HG03432 (cell line): ENCODE measurements at regions not wholly inside any gene's neighbourhood (a gene's known extent, or its start where the extent isn't known, plus 50 kb on each side); places are given as distances from the start of the nearest gene placed in this dataset.

Experiments used
- ATAC-seq: cut with Tn5 transposase; IDR thresholded peaks from one replicate; pipeline ENCODE4 v1.9.1; 2021; ENCODE audit warnings: mild to moderate bottlenecking, moderate library complexity; ENCODE audit not compliant: unreplicated experiment

DNA sequence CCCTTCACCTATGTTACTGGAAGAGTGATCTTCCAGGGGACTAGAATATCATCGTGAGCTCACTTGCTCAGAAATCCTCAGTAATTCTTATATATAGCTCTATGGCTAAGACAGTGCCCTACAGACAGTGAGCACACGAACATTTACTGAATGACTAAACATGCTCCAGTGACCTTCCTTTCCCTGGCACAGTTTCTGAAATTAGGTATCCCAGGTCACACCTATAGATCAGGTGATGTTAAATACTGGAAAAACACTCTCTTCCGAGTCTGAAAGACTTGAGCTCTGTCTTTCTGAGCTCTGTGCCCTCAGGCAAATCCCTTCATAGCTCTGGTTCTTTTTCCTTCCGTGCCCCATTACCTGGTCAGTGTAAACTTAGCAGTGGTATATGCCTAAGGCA, 239.4 kb upstream of the LRIG1 start:
- ATAC-seq = no peak

DNA sequence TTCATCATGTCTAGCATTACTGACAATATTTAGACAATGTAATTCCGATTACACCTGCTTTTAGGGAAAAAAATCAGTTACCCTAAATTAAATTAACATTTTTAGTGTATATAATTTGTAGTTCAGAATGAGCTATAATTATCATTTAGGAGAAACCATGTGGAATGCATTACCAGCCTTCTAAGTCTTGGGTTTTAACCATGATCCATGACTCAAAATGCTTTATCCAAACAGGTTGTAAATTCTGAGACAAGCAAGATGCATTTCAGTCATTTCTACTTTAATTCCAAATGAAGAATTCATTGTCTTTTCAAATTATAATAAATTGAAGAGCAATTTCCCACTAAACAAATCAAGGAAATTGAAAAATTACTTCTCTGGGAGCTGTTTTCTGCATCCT, 243.7 kb upstream of the LRIG1 start:
- ATAC-seq = no peak

DNA sequence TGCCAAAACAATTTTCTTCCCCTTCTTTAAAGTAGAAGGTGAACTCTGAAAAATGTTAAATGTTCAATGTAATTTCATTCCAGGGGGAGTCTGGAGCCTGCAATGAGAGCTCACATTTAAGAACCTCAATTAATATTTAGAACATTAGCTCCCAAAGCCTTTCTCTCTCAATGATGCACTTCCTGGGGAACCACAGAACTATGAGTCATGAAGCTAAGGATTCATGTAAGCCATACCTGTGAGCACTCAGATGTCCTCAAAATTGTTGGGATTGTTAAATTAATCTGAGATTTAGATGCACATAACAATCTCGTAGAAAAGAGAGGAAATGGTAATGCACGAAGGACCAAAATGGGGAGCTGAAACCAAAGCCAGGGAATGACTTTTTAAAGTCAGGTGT, 244.2 kb upstream of the LRIG1 start:
- ATAC-seq = no peak

DNA sequence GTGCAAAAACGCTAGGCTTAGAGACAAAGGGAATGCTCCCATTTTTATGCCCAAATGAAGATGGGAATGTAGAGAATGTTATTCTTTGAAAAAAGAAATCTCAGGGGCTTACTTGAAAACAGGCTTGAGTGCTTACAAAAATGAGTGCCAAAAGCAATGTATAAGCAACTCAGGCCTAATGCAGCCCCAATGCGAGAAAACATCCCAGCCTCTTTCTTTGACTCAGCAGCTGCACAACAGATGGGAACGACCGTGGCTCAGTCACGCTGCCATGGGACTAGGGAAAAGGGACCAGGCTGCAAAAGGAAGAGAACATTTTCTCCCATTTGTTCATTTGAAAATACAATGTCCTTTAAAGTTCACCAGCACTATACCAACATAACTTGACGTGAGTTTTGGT, 246.4 kb upstream of the LRIG1 start:
- no peak for ATAC-seq

DNA sequence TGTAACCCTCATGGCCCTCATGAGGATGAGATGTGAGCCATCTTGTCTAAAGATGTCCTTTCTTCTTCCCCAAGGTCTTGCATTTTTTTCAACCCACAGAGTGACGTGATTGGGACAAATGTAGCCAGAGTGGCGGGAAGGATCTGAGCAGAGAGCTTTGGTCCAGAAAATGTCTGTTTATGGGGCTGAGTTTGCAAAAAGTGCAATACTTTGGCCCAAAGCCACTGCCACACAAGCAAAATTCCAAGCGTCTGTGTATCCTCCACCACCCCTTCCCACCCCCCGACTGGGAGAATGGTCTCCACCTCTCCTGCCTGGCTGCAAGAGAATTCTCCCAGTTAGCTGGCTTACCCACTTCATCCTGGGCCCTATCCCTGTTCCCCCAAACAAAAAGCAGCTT, 246.9 kb upstream of the LRIG1 start:
- ATAC-seq = no peak

DNA sequence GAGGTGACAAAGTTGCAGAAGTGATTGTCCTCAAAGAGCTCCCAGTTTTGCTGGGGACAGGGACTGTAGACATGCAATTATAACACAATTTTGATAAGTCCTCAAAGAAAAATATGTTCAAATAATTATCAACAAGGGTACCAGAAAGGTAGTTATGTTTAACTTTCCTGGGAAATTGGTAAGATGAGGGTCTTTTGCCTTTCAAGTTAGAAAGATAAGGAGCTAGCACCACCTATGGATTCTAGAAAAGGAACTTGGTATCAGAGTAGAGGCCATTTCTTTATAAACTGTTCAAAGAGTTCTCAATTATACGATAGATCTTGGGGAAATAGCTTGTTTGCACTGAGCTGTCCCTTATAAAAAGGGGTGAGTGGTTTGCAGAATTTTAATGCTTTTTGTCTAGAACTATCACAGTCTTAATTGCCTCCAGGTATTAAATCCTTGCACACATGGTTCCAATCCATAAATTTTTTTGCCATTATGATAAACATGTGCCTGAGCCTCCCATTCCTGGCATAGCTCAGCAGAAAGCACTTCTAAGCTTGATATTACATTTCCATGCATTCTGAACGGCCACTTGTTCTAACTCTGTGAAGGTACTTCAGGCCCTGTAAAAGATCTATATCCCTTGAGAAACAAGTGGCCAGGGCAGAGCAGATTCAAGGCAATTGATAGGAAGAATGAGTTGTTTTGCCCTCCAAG, 247.5 kb upstream of the LRIG1 start:
- ATAC-seq = no peak

DNA sequence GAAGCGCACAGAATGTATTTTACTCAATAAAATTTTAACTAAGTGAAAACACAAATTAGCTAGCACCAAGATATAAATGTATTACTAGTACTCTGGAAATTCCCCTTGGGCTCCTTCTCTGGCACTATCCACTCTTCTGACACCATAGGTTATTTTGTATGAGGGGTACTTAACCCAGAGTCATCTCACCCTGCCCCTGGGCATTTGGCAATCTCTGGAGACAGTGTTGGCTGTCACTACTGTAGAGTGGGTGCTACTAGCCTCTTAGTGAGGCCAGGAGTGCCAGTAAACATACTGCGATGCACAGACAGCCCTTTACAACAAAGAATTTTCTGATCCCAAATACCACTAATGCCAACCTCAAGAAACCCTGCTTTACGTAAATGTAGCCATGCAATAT, 246.3 kb upstream of the KBTBD8 start:
- ATAC-seq = no peak

DNA sequence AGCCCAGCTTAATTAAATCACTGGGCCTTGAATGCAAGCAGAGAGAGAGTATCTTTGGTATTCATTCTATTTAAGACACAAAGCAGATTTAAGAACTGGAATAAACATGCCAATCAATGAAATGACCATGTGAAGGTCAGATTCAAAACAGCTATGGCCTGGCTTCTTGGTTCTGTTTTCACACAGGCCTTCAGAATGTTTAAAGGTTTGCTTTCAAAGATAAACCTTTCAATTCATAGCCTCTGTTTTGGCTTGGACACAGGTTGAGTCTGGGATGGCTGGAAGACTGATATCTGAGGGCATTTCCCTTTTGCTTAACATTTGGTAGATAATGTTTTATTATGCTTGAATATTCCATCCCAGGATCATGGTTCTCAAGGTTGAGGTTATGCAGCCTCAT, 244.4 kb upstream of the KBTBD8 start:
- no peak for ATAC-seq

DNA sequence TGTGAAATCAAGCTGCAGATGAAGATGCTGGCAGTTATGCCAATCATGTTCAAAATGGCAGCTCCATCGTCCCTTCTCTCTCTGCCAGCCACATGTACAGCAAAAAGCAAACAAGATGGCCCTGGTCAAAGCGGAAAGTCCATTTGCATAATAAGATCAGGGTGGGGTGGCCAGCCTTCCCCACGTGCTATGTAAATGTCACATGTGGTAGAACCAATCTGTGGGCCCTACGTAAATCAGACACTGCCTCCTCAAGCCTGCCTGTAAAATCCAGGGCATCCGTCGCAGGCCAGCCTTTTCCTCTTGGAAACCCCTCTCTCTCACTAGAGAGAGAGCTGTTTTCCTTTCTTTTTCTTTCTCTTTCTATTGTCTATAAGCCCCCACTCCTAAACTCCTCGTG, 243.5 kb upstream of the KBTBD8 start:
- no peak for ATAC-seq

DNA sequence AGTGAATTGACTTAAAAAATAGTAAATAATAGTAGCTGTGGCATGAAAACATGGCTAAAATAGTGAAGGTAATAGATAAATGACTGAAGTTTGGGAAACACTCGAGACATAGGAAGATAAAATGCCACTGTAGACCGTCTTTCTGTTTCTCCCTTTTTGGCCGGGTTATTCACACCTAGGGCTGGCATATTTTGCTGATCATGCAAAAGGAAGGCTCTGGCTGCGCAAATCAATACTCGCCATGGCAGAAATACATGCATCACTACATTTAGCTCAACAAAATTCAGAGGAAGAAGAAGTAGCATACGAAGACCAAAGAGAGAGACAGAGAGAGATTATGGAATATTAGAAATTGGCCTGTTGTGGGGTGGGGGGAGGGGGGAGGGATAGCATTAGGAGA, 242.2 kb upstream of the KBTBD8 start:
- ATAC-seq = no peak

DNA sequence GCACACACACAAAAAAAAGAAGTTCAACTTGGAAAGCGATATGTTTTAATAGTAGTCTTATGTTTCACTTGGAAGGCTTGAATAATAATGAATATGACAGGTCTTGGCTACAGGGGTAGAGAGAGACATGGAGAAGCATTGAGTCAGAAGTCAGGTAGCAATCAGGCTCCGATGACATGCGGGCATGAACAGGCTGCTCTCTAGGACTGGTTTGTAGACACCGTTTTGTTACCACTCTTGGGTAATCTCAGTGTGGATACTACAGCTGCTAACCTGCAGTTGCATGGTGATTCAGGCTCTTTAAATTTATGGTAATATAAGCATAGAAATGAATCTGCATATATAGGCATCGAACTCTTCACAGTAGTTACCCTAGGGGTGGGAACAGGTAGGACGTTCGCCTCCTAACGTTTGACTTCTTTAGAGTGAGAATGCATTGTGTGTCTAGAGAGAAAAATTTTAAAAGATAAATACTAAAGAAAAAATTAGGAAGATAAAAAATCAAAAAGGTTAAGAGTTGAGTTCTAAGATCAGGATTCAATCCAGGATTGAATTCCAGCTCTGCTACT, 241.6 kb upstream of the KBTBD8 start:
- ATAC-seq = no peak

DNA sequence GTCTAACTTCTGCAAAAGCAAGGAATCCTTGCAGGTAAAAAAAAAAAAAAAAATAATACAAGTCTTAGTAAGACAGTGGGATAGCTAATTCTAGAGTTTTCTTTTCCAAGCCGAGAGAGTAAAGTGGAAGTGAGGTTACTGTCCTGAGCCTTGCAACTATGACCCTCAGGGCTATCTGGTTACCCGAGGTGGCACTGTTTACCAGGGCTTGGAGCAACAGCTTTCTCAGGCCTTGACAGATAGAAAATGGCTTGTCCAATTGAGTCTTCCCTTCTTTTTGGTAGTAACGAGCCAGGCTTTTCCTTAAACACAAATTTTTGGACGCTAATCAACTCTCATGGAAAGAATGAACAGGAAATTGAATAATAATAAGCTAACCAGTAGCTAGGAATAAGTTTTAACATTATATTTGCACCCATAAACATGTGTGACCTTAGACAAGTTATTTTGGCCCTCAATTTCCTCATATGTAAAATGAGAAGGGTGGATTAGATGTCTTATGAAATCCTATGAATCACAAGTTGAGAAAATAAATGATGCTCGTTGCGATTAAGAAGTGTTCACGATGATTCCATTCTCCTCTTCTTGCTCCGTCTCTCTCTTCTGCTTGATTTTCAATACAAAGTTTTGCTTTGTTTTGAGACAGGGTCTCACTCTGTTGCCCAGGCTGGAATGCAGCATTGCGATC, 236.9 kb upstream of the KBTBD8 start:
- no peak for ATAC-seq

DNA sequence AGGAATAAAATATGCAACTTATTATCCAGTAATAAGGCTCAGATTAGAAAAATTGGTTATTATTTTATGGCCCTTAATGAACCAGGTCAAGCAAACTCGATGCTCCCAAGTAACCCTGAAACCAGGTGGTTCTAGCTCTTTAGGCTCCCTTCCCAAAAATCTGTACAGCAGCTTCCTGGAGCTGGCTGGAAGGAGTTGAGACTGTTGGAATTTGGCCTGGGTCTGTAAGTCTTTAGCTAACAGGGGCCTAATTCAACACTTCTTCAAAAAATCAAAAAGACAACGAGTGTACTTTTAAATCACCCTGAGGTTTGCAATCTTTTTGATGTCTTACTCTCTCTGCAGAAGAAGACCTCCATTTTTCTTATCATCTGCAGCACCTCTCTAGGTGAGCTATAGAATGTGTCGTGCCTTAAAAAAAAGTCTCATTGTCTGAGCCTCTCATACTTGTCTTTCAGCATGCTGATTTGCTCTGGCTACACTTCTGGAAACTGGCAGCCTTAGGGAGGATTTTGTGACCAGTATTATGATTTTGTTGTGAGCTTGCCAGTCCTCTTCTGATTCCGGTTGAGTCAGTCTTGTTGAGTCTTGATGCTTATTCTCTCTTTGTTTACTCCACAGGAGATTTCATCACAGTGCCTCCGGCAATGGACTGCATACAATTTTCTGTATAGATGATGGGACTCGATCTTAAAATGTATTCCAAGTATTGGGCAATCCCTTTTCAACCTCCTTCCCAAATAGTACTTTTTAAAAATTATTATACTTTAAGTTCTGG, 235.0 kb upstream of the KBTBD8 start:
- ATAC-seq = no peak

DNA sequence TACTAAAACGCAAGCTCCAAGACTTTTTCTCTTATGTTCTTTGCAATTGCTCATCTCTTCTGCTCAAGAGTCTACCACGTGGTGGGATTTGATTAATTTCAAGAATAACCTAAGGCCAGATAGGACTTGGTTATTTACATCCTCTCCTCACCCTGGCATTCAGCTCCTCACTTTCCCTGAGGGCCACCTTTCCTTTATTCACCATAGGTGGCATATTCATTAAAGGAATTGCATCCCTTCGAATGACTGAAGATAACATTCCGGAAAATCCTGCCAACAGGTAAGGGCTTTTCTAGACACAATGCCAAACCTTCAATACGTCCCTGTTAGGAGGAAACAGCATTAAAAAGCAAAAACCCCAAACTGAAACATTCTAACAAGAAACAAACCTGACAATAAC, 220.0 kb upstream of the KBTBD8 start:
- ATAC-seq = no peak

DNA sequence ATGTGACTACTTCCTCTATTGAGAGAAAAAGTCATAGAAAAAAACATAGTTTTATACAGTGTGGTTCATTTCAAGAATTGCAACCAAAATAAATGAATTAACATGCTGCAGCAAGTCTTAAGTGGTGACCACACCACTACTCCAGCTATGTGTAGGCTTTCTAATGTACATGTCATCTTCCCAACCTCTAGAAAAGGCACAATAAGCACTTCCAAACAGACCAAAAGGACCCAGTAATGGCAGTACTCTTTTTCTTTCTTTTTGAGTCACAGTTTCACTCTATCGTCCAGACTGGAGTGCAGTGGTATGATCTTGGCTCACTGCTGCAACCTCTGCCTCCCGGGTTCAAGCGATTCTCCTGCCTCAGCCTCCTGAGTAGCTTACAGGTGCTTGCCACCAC, 219.3 kb upstream of the KBTBD8 start:
- no peak for ATAC-seq

DNA sequence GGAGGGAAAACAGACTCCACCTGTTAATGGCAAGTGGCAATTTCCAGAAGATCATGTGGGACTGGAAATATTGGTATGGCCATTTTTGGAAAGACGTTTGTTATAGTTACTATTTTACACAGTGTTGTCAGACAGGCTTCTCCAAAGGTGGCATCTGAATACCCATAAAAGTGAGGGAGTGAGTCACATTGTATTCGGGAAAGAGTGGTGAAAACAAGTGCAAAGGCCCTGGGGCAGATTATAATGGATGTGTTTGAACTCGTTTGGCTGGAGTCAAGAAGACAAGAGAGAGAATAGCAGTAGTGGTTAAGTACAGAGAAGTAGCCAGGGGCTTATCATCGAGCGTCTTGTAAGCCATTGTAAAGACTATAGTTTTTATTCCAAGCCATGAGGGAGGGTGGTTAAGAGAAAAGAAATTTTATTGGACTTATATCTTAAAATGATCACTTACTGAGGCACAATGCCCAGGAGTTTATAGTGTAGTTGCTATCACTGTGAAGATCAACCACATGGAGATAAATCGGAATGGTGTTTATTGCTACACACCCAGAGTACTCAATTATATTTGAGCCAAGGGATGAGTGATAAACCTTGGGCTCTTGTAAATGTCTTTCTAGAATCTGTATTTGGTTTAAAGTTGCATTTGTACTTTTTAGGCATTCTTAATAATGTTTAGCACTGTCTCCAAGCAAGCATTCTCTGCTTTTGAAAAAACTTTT, 212.8 kb upstream of the KBTBD8 start:
- no peak for ATAC-seq

DNA sequence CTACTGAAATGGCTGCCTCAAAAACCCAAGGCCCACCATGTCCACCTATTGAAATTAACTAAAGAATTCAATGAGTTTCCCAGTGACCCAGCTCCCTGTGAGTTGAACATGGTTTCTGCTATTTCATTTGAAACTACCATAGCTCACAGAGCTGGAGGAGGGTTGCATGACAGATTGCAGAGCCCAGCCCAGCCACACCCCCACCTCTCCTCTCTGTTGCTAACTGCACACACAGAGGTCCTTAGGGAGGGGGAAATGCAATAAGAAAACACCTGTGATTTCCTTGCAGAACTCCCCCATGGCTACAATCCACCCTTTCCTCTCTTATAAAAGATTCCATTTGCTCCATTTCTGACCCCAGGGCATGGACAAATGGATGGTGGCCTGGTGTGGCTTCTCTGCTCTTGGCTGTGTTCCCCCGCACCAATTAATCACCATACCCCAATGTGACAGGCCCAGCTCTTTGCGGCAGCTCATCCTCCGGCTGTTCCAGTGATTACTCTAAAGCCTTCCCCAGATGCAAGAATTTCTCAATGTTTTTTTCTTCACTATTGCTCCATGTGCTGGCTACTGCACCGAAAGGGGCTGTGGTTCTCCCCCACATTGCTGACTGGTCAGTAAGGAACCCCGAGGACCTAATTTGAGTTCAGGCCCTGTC, 208.4 kb upstream of the KBTBD8 start:
- ATAC-seq = no peak

DNA sequence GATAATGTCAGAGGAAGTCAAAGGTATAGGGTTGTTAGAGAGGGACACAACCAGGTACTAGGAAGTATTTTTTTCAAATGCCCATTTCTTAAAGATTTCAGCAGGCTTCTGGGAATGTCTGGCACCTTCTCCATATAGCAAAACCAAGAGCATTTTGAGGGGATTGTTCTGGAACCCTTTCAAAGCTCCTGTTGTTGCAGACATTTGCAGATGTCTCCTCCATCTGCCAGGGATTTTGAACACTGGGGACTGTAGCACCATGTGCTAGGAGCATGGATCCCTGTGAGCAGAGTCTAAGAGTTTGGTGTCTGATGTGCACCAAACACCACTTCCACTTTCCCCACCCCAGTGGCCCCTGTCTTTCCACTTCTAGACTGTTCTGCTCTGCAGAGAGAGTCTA, 206.0 kb upstream of the KBTBD8 start:
- ATAC-seq = no peak

DNA sequence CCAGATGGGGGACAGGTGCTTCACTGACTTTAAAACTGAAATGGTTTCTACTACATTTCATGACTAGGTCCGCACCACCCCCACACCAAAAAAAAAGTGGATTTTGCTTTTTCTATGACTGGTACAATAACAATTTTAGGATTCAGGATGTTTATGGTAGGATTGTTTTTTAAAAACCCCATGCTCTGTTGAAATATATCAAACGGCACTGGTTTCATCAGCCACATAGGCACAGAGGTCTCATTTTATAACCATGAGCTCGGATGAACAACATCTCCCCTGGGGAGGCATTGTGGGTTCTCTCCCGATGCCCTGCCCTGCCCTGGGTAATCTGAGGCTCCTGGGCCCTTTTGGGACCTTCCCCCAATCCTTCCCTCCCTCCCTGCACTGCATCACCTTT, 202.7 kb upstream of the KBTBD8 start:
- ATAC-seq = no peak

DNA sequence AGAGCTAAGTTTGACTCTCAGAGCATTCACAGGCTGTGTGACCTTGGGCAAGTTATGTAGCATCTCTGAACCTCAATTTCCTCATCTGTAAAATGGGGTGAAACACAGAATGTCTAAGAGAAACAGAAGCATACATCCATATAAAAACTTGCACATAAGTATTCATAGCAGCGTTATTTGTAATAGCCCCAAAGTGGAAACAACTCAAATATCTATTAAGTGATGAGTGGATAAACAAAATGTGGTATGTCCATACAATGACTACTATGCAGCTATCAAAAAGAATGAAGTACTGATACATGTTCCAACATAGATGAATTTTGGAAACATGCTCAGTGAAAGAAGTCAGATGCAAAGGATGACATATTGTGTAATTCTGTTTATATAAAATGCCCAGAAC, 201.8 kb upstream of the KBTBD8 start:
- no peak for ATAC-seq
